IMR-90 (cell line): ENCODE measurements at regions not wholly inside any gene's neighbourhood (a gene's known extent, or its start where the extent isn't known, plus 50 kb on each side); places are given as distances from the start of the nearest gene placed in this dataset.

ENCODE experiments used
- ATAC-seq: fragments of 200-7000 bp; cut with Tn5 transposase; 2 replicates; pipeline ENCODE4 v1.9.1; 2020; ENCODE audit warnings: low read depth, mild to moderate bottlenecking, moderate library complexity
- BruUV-seq: library from RNA; stranded (reverse); fragments of 400-500 nt; replicated peaks from 2 replicates; lab custom pipeline; 2021; lab: Mats Ljungman, UMichigan
- CTCF ChIA-PET: fragments of 300-600 bp; formaldehyde crosslinking; extraction: SDS; loops from one replicate; lab custom pipeline; 2021; ENCODE audit warnings: antibody characterized with exemption; lab: Yijun Ruan, JAX
- POLR2A ChIA-PET: fragments of 300-600 bp; sonication (Branson Sonifier 250); formaldehyde crosslinking; loops from one replicate; lab custom pipeline; 2022; ENCODE audit warnings: antibody characterized with exemption; ENCODE audit not compliant: unreplicated experiment; lab: Charles Lee
- DNase-seq: peaks from one replicate; pipeline ENCODE4 v3.0.0; 2013
- H2AFZ ChIP-seq: replicated peaks from 2 replicates; pipeline ENCODE3; 2013; ENCODE audit warnings: low read length, mild to moderate bottlenecking; ENCODE audit not compliant: poor library complexity
- H2AK5ac ChIP-seq: 2 replicates; pipeline ENCODE4 v1.6.1; 2013; ENCODE audit warnings: low read depth, low read length, inconsistent platforms
- H2AK9ac ChIP-seq: replicated peaks from 2 replicates; pipeline ENCODE3; 2013; ENCODE audit warnings: mild to moderate bottlenecking, low read depth, low read length, moderate library complexity; ENCODE audit not compliant: poor library complexity
- H2BK120ac ChIP-seq: 2 replicates; pipeline ENCODE4 v1.6.1; 2013; ENCODE audit warnings: low read depth, low read length, inconsistent platforms
- H2BK15ac ChIP-seq: 3 replicates; pipeline ENCODE4 v1.6.1; 2013; ENCODE audit warnings: low read depth, low read length, inconsistent platforms
- H2BK20ac ChIP-seq: 2 replicates; pipeline ENCODE4 v1.6.1; 2013; ENCODE audit warnings: low read depth, mild to moderate bottlenecking, inconsistent platforms, low read length, moderate library complexity
- H2BK5ac ChIP-seq: 2 replicates; pipeline ENCODE4 v1.6.1; 2013; ENCODE audit warnings: mild to moderate bottlenecking, low read depth, low read length, inconsistent platforms; ENCODE audit not compliant: poor library complexity, severe bottlenecking
- H3K14ac ChIP-seq: replicated peaks from 2 replicates; pipeline ENCODE4 v1.6.1; 2013; ENCODE audit warnings: low read depth, low read length, inconsistent platforms
- H3K18ac ChIP-seq: 2 replicates; pipeline ENCODE4 v1.6.1; 2013; ENCODE audit warnings: low read depth, low read length, control low read depth
- H3K23ac ChIP-seq: 2 replicates; pipeline ENCODE4 v1.6.1; 2013; ENCODE audit warnings: low read depth, low read length, inconsistent platforms
- H3K27ac ChIP-seq: 2 replicates; pipeline ENCODE4 v1.5.1; 2013; ENCODE audit warnings: mild to moderate bottlenecking, control low read depth, low read length; ENCODE audit not compliant: insufficient read depth
- H3K27me3 ChIP-seq: 2 replicates; pipeline ENCODE4 v1.6.1; 2013; ENCODE audit warnings: low read length; ENCODE audit not compliant: control insufficient read depth, insufficient read depth
- H3K36me3 ChIP-seq: 2 replicates; pipeline ENCODE4 v1.6.1; 2013; ENCODE audit warnings: low read length, mixed read lengths; ENCODE audit not compliant: control insufficient read depth, insufficient read depth
- H3K4ac ChIP-seq: 2 replicates; pipeline ENCODE4 v1.6.1; 2013; ENCODE audit warnings: low read depth, low read length, inconsistent platforms
- H3K4me1 ChIP-seq: 2 replicates; pipeline ENCODE4 v1.6.1; 2013; ENCODE audit warnings: low read length, mixed read lengths; ENCODE audit not compliant: control insufficient read depth, insufficient read depth
- H3K4me2 ChIP-seq: 2 replicates; pipeline ENCODE4 v1.6.1; 2013; ENCODE audit warnings: low read depth, mild to moderate bottlenecking, control low read depth, low read length, moderate library complexity
- H3K4me3 ChIP-seq: 2 replicates; pipeline ENCODE4 v1.5.1; 2013; ENCODE audit warnings: low read depth, mild to moderate bottlenecking, control low read depth, low read length, moderate library complexity; ENCODE audit not compliant: insufficient read depth
- H3K56ac ChIP-seq: 2 replicates; pipeline ENCODE4 v1.6.1; 2013; ENCODE audit warnings: low read length, inconsistent platforms; ENCODE audit not compliant: insufficient read depth; ENCODE audit errors: extremely low read depth
- H3K79me1 ChIP-seq, 2 experiments: 2 replicates each; pipeline ENCODE4 v1.6.1; 2013; ENCODE audit warnings: low read length in 2 of 2, inconsistent platforms in 1 of 2, low read depth in 1 of 2
- H3K9ac ChIP-seq: 2 replicates; pipeline ENCODE4 v1.6.1; 2013; ENCODE audit warnings: low read depth, low read length, control low read depth
- H3K9me1 ChIP-seq: 2 replicates; pipeline ENCODE4 v1.6.1; 2013; ENCODE audit warnings: low read length, inconsistent platforms; ENCODE audit not compliant: insufficient read depth
- H3K9me3 ChIP-seq: 2 replicates; pipeline ENCODE4 v1.6.1; 2013; ENCODE audit warnings: low read length; ENCODE audit not compliant: control insufficient read depth, insufficient read depth
- H4K20me1 ChIP-seq: 2 replicates; pipeline ENCODE4 v1.6.1; 2013; ENCODE audit warnings: low read length, inconsistent platforms; ENCODE audit not compliant: insufficient read depth
- H4K5ac ChIP-seq: 2 replicates; pipeline ENCODE4 v1.6.1; 2013; ENCODE audit warnings: mild to moderate bottlenecking, low read depth, low read length, control low read depth
- H4K8ac ChIP-seq, 2 experiments: 2 replicates each; pipeline ENCODE4 v1.6.1; 2013; ENCODE audit warnings: low read depth in 2 of 2, low read length in 2 of 2, control low read depth in 1 of 2, inconsistent platforms in 1 of 2
- H4K91ac ChIP-seq: 2 replicates; pipeline ENCODE4 v1.6.1; 2013; ENCODE audit warnings: low read depth, low read length, inconsistent platforms; ENCODE audit not compliant: insufficient read depth
- BHLHE40 ChIP-seq: fragments of 150-350 bp; IDR thresholded peaks from 2 replicates; pipeline ENCODE4 v1.6.1; 2016; ENCODE audit warnings: mild to moderate bottlenecking, low read depth, low read length
- CEBPB ChIP-seq: IDR thresholded peaks from 2 replicates; pipeline ENCODE4 v1.6.1; 2012; ENCODE audit warnings: low read depth, low read length, improper control_type of control experiment
- FOS ChIP-seq: fragments of 150-350 bp; IDR thresholded peaks from 2 replicates; pipeline ENCODE4 v1.6.1; 2016; ENCODE audit warnings: low read depth, low read length
- MAZ ChIP-seq: IDR thresholded peaks from 2 replicates; pipeline ENCODE4 v1.6.1; 2012; ENCODE audit warnings: low read depth, mild to moderate bottlenecking, low read length, improper control_type of control experiment, moderate library complexity, borderline replicate concordance
- MXI1 ChIP-seq: IDR thresholded peaks from 2 replicates; pipeline ENCODE4 v1.6.1; 2012; ENCODE audit warnings: low read depth, mild to moderate bottlenecking, low read length, moderate library complexity, borderline replicate concordance
- NFE2L2 ChIP-seq: fragments of 150-350 bp; IDR thresholded peaks from 2 replicates; pipeline ENCODE4 v1.6.1; 2016; ENCODE audit warnings: low read depth, mild to moderate bottlenecking, low read length
- POLR2A ChIP-seq: IDR thresholded peaks from 2 replicates; pipeline ENCODE4 v1.6.1; 2012; ENCODE audit warnings: mild to moderate bottlenecking, low read depth, low read length
- RAD21 ChIP-seq: IDR thresholded peaks from 2 replicates; pipeline ENCODE4 v1.6.1; 2012; ENCODE audit warnings: low read length, improper control_type of control experiment
- SMC3 ChIP-seq: fragments of 150-350 bp; IDR thresholded peaks from 2 replicates; pipeline ENCODE4 v1.6.1; 2016; ENCODE audit warnings: low read depth, mild to moderate bottlenecking, antibody characterized with exemption, low read length, moderate library complexity
- USF2 ChIP-seq: fragments of 150-350 bp; IDR thresholded peaks from 2 replicates; pipeline ENCODE4 v1.6.1; 2017; ENCODE audit warnings: mild to moderate bottlenecking, antibody characterized with exemption, low read length, low read depth
- WGBS, 2 experiments: methylation state at CpG; one replicate each; pipeline versions ENCODE4 v1.1.5 to v1.1.7; 2013; ENCODE audit warnings: missing lambda C conversion rate in 2 of 2; ENCODE audit not compliant: insufficient read length in 1 of 2; ENCODE audit errors: extremely low coverage in 2 of 2; 5-methylcytosine and 5-hydroxymethylcytosine counted together
- dilution Hi-C: fragments of 300-500 bp; cut with HindIII; formaldehyde crosslinking; loops from one replicate; pipeline ENCODE4 v1.14.3; 2018; ENCODE audit warnings: low sequenced_read_pairs; ENCODE audit not compliant: unreplicated experiment
- in situ Hi-C: fragments of 300-500 bp; cut with MboI; formaldehyde crosslinking; loops from 3 replicates; pipeline ENCODE4 v1.14.3; 2019; ENCODE audit warnings: low sequenced_read_pairs, inconsistent platforms, mixed read lengths
- intact Hi-C: fragments of 100-400 bp; cut with micrococcal nuclease; formaldehyde crosslinking; loops from 2 replicates; pipeline ENCODE4 v1.10.0; 2022

- H4K8ac ChIP-seq, result no peak overlapping the region
- ATAC-seq, result no peak
- H3K27ac ChIP-seq, result no peak overlapping the region
- no peak for DNase-seq
- no peak overlapping the region for H2AK9ac ChIP-seq
- no TSS peak for BruUV-seq
- peaks cover 1% of the 10 kb centered on the region; the same call in 1 of the 2 replicates for H3K4me1 ChIP-seq
- H2AFZ ChIP-seq, result no peak overlapping the region
- dilution Hi-C loops (no loop called here), in situ Hi-C loops (no loop called here), intact Hi-C loops (no loop called here)
- TF ChIP-seq FOS (no peak), MAZ (no peak), SMC3 (no peak), USF2 (no peak), MXI1 (no peak), NFE2L2 (no peak), CEBPB (no peak), RAD21 (no peak), BHLHE40 (no peak), POLR2A (no peak)
- no peaks in the 10 kb centered on the region for H3K9me1 ChIP-seq
- H4K91ac ChIP-seq, result no peak overlapping the region
- no CpG with 5 or more reads among the region's 1 CpG for WGBS, 2 experiments
- ChIA-PET CTCF (no interaction called here), POLR2A (no interaction called here)
- H4K20me1 ChIP-seq, result no peaks in the 10 kb centered on the region
- no peak overlapping the region for H2AK5ac ChIP-seq
- no peak overlapping the region for H3K23ac ChIP-seq
- no peak overlapping the region for H2BK15ac ChIP-seq
- H3K4me2 ChIP-seq, result no peak overlapping the region
- H2BK20ac ChIP-seq, result no peak overlapping the region
- H3K18ac ChIP-seq, result no peak overlapping the region
- no peaks in the 10 kb centered on the region for H3K27me3 ChIP-seq
- H3K9ac ChIP-seq, result no peak overlapping the region
- no peaks in the 10 kb centered on the region for H3K79me1 ChIP-seq
- H3K14ac ChIP-seq, result no peak overlapping the region
- no peak overlapping the region for H4K5ac ChIP-seq
- no peak overlapping the region for H2BK120ac ChIP-seq
- no peak overlapping the region for H3K4me3 ChIP-seq
- no peak overlapping the region for H3K56ac ChIP-seq
- no peaks in the 10 kb centered on the region for H3K36me3 ChIP-seq
- no peaks in the 10 kb centered on the region for H3K9me3 ChIP-seq
- H2BK5ac ChIP-seq, result no peak overlapping the region
- no peak overlapping the region for H3K4ac ChIP-seq
Observed at GRCh38 chr2:145324748-145325147, 804.8 kb upstream of the ZEB2 start.
